GM21619 (cell line): ENCODE measurements at regions not wholly inside any gene's neighbourhood (a gene's known extent, or its start where the extent isn't known, plus 50 kb on each side); places are given as distances from the start of the nearest gene placed in this dataset.

Experiments used
- ATAC-seq: cut with Tn5 transposase; IDR thresholded peaks from one replicate; pipeline ENCODE4 v1.9.1; 2021; ENCODE audit not compliant: unreplicated experiment

GRCh38 chr4:183763990-183764754, 105.1 kb downstream of the TRAPPC11 start:
- ATAC-seq: no peak

DNA sequence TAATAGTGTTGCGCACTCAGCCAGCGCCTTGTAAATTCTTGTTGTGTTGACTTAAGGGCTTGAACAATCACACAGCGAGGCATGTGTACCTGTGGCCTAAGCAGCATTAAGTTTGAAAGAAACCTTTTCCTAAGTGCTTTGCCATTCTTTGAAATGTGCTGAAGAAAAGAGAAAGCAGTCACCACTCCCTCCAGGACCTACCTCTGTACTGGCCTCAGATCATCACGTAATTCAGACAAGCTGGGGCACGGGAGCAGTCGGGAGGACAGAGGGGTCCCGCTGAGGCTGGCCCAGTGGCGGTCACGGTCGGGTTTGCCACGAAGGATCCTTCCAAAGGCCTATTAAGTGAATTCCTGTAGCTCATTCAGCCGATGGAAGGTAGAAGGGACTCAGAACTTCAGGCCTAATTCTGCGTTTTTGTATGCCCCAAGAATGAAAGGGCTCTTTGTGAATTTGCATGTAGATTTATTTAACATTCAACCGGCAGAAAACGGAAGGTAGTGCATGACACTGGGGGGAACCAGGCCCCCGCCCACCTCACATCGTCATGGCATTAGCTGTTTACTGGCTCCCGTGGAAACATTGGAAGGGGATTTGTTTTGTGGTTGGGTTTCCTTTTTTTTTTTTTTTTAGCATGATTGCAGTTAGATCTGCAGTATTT, 106.3 kb downstream of the TRAPPC11 start:
- ATAC-seq: no peak

GRCh38 chr4:183766140-183766539, 107.0 kb downstream of the TRAPPC11 start:
- no peak for ATAC-seq

GRCh38 chr4:183770906-183771305, 111.8 kb downstream of the TRAPPC11 start:
- no peak for ATAC-seq

GRCh38 chr4:183772361-183772760, 113.3 kb downstream of the TRAPPC11 start:
- ATAC-seq: no peak

- ATAC-seq: no peak
These were observed 114.7 kb downstream of the TRAPPC11 start for GRCh38 chr4:183773790-183774189.

DNA sequence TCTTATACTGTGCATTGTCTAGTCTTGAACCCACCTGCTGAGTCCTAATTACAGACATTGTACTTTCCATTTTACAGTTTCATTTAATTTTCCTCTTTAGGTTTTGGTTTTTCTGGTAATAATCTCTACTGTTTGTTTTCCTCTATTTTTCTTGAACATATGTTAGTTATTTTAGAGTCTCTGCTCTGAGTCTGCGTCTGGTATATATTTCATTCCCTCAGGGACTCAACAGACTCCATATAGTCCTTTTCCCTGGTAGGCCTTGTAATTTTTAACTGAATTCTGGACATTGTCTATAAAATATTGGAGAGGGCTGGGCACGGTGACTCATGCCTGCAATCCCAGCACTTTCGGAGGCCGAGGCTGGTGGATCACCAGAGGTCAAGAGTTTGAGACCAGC, 121.8 kb upstream of the STOX2 start:
- no peak for ATAC-seq

DNA sequence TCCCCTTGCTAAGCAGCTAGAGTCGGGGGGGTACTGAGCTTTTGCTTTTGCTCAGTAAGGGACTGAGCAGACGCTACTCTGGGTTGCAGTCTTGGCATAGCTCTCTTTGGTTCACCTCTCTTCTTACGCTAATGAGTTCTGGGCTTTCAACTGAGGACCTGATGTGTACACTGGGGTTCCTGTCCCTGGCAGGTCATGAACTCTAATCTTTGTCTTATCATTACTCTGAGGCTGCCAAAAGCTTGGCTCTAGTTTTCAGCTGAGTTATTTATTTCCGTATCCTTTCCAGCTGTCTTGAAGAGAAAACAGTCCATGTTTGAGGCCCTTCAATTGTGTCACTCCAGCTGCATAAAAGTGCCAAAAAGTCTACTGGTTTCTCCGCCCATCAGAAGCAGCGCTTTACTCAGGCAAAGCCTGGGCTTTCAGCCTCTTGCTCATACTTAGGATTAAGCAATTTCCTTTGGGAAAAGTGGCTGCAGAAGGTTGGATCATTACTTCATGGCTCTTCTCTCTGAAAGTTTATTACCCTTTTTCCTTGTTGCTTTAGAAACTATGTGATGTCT, 121.0 kb upstream of the STOX2 start:
- no peak for ATAC-seq

- no peak for ATAC-seq
These were observed 116.7 kb upstream of the STOX2 start for GRCh38 chr4:183788308-183788905.

DNA sequence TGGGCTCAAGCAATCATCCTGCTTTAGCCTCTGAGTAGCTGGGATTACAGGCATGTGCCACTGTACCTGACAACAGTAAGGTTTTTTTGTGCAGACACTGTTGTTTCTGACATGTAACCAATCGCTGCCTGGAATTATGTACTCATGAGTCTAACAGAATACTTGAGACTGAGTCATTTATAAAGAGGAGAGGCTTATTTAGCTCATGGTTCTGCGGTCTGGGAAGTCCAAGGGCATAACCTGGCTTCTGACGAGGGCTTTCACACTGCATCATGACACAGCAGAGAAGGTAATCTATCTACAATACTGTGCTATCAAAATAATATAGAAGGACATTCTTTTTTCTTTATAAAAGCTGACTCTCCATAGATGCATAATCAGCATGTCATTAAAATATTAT, 115.5 kb upstream of the STOX2 start:
- no peak for ATAC-seq

DNA sequence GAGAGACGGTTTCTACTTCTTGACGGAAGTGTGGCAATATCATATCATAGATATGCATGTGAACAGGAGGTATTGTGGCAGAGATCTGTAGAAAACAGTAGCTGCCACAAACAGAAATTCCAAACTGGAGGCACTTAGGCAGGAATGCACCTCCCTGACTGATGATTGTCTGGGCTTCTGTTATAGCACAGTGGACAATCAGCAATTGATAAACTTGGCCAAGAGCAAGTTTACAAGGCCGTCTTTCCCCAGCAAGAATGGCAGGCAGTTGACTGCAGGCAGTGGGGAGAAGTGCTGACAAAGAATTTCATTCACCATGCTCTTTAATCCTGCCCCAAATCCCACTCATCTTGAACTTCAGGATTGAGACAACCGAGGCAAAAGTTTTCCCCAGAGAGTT, 114.4 kb upstream of the STOX2 start:
- ATAC-seq: no peak

DNA sequence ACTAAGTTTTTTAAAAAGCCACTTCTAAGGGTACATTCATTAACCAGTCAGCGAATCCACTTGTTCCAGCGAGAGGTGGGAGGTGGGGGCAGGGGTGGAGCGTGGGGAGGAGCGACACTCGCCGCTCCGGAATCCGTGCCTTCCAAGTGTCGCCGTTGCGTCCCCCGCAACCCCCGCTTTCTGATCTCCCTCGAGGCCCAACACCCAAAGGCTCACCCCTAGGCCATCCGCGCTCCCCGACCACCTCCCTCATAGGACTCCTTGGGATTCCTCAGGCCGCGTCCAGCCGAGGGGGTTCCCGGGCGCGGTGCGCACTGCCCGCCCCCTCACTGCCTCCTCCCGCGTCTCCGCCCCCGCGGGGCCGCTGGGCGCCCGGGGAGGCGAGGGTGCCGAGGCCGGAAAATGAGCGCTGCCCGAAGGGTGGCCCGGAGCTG, 108.1 kb upstream of the STOX2 start:
- ATAC-seq: no peak

- no peak for ATAC-seq
These were observed 107.4 kb upstream of the STOX2 start for GRCh38 chr4:183797445-183798300.

DNA sequence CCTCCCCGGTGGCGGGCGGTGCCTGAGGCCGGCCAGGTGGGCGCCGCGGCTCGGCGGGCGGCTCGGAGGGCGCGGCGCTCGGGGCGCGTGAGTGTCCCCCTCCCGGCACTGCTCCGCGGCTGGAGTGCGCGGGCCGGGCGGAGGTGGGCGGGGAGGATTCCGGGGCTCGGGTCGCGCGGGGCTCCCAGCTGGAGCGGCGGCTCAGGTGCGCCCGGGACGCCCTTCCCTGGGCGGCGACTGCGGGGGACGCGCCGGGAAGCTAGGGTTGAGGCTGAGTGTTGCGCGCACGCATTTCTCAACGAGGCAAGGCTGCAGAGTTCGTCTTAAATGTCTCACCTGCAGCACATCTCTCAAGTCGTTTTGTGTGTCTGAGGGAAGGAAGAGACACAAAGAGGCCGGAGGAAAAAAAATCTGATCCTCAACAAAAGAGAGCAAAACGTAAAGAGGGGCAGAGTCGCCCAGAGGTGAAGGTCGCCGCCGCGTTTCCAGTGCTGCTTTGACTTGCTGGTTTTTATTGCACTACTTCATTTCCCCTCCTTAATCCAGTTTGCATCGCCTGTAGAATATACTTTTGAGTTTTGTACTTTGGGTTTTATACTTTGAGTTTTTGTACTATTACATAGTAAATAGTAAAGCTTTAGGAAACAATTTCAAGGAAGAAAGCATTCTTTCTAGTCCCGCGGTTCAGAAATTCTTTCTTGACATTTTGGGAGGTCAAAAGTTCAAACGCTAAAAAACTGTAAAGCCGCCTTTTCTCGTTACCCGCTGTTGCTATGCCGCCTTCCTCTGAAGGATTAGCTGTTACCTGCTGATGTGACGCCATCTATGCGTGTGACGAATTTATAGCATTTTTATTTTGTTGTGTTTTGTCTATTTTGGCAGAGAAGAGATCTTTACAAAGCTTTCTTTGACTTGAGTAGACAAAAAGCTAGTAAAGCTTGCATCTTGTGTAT, 106.5 kb upstream of the STOX2 start:
- no peak for ATAC-seq

GRCh38 chr4:183801457-183802165, 103.5 kb upstream of the STOX2 start:
- ATAC-seq: no peak

GRCh38 chr4:183806341-183806740, 98.8 kb upstream of the STOX2 start:
- ATAC-seq: no peak

GRCh38 chr4:183807420-183808096, 97.5 kb upstream of the STOX2 start:
- ATAC-seq: no peak

DNA sequence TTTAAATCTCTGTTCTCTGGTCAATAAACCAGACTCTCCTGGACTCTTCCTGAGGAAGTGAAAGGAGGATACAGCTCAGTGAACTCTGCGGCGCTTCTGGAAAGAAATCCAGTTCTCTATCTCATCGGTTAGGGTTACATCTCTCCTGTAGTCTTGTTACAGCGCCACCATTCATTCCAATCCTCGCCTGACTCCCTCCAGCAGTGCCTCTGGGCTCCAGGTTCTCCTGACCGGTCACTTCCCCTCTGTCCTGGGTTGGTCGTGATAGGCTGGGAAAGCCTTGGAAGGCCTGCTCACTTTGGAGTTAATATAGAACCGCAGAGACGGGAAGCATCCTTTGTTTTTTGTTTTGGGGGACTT, 97.0 kb upstream of the STOX2 start:
- no peak for ATAC-seq

- no peak for ATAC-seq
These were observed 92.5 kb upstream of the STOX2 start for GRCh38 chr4:183812567-183812966.
